Suprapubic skin (tissue), 4 donors: ENCODE measurements at regions not wholly inside any gene's neighbourhood (a gene's known extent, or its start where the extent isn't known, plus 50 kb on each side); places are given as distances from the start of the nearest gene placed in this dataset.

Experiments used
- CTCF ChIP-seq, 2 donors: fragments of 200-600 bp in 1 of 2; fragments of 450-650 bp in 1 of 2; sonication (generic) in 1 of 2; IDR thresholded peaks; one replicate each; pipeline ENCODE4 v1.5.1; 2016 to 2019; ENCODE audit warnings: antibody characterized with exemption in 2 of 2, mild to moderate bottlenecking in 1 of 2, moderate library complexity in 1 of 2
- POLR2A ChIP-seq, 2 donors: fragments of 450-650 bp; IDR thresholded peaks; one replicate each; pipeline ENCODE4 v1.6.1; 2017; ENCODE audit warnings: antibody characterized with exemption in 2 of 2, mild to moderate bottlenecking in 2 of 2, moderate library complexity in 2 of 2
- POLR2AphosphoS5 ChIP-seq, 3 donors: sonication (generic); formaldehyde crosslinking; IDR thresholded peaks; one replicate each; pipeline ENCODE4 v1.6.1; 2017; ENCODE audit warnings: antibody characterized with exemption in 3 of 3

GRCh38 chr15:96638793-96639192 lies 308.3 kb downstream of the NR2F2 start:
- TF ChIP-seq CTCF (IDR thresholded peaks at IDR 0.05) (no peak), POLR2A (IDR thresholded peaks at IDR 0.05) (no peak), POLR2AphosphoS5 (IDR thresholded peaks at IDR 0.05) (no peak)
